ENCODE measurements at regions not wholly inside any gene's neighbourhood (a gene's known extent, or its start where the extent isn't known, plus 50 kb on each side); places are given as distances from the start of the nearest gene placed in this dataset.

DNA sequence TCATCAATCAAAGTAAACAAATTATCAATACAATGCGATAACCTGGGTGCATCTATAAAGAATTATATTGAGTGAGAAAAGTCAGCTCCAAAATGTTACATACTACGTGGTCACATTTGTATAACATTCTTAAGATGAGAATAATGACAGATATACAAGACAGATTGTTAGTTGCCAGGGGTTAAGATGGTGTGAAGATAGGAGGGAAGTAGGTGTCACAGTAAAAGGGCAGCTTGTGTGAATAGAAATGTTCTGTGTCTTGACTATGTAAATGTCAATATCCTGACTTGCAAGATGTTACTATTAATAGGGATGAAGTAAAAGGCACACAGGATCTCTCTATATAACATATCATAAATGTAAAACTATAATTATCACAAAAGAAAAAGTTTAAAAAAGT, 611.2 kb upstream of the SPRY2 start:
- H3K9me3 ChIP-seq = no peaks in the 10 kb centered on the region
- H3K27ac ChIP-seq = no peak overlapping the region
- DNase-seq (ENCODE audit: low read depth in 1 of 2, low spot score in 1 of 2) = no peak
- FAIRE-seq = no peak
- POLR2A ChIA-PET = no interaction called here
- no peak for TF ChIP-seq TP53 (CRISPR knock-in tag; IDR thresholded peaks at IDR 0.05)
- TF ChIP-seq MAFK (IDR thresholded peaks at IDR 0.05; ENCODE audit: partially characterized antibody) = no peak
- TF ChIP-seq JUNB (IDR thresholded peaks at IDR 0.05) = no peak
- H3K4me3 ChIP-seq = no peak overlapping the region
- no peaks in the 10 kb centered on the region for H3K4me1 ChIP-seq
- whole genome bisulfite sequencing (ENCODE audit: missing lambda C conversion rate) = 60% methylated on average over 2 of the region's 2 CpGs
- H3K4me2 ChIP-seq = no peak overlapping the region
- ATAC-seq = no peak
- CTCF ChIA-PET = no interaction called here

DNA sequence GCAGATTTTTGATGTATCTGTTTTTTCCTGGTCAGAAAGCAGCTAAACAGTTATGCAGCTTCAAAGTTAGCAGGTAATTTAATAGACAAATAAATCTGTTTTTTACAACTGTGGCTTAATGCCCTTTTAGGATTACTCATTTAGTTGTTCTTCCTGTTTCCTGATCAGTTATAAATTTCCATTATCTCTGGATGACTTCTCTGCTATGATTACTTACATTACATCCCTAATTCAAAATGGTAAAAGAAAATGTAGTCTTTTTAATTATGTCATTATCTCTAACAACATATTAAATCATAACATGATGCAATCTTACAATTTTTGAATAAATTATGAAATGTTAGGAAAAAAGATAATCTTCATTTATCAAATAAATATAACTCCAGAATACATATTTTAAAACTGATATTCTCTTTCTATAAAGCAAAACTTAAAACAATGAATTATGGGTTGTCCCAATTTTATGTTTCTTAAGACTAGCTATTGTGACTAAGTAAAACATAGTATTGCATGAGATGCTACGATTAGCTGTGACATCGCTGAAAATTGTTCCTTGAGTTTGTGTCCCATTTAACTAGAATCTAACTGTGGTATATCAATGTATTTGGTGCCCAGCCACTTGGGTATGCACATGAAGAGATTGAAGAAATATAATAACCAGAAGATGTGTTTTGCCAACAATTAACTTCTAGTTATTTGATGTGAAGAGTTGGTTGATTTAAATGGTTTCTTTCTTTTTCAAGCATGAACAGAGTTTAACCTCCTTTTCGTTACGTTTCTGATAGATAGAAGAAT, 605.3 kb upstream of the SPRY2 start:
- no peak for ATAC-seq
- no peak for FAIRE-seq
- no peak for DNase-seq (ENCODE audit: low read depth in 1 of 2, low spot score in 1 of 2)
- WGBS (ENCODE audit: missing lambda C conversion rate) = 72% methylated on average over 4 of the region's 4 CpGs
- Histone ChIP-seq H3K4me3 (no peak overlapping the region), H3K4me2 (no peak overlapping the region), H3K4me1 (no peaks in the 10 kb centered on the region), H3K9me3 (no peaks in the 10 kb centered on the region), H3K27ac (no peak overlapping the region)
- TF ChIP-seq ZC3H11A (IDR thresholded peaks at IDR 0.05) = no peak
- no peak for TF ChIP-seq FOSB (CRISPR knock-in tag; IDR thresholded peaks at IDR 0.05)
- no peak for TF ChIP-seq KDM5A (IDR thresholded peaks at IDR 0.05)
- TF ChIP-seq, protein P1, sequence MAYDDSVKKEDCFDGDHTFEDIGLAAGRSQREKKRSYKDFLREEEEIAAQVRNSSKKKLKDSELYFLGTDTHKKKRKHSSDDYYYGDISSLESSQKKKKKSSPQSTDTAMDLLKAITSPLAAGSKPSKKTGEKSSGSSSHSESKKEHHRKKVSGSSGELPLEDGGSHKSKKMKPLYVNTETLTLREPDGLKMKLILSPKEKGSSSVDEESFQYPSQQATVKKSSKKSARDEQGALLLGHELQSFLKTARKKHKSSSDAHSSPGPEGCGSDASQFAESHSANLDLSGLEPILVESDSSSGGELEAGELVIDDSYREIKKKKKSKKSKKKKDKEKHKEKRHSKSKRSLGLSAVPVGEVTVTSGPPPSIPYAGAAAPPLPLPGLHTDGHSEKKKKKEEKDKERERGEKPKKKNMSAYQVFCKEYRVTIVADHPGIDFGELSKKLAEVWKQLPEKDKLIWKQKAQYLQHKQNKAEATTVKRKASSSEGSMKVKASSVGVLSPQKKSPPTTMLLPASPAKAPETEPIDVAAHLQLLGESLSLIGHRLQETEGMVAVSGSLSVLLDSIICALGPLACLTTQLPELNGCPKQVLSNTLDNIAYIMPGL (CRISPR knock-in tag; IDR thresholded peaks at IDR 0.05; ENCODE audit: borderline replicate concordance) = no peak
- no peak for TF ChIP-seq BHLHE40 (IDR thresholded peaks at IDR 0.05; ENCODE audit: low read depth, low read length)
- TF ChIP-seq KDM1A (IDR thresholded peaks at IDR 0.05; ENCODE audit: low read depth) = no peak
- no peak for TF ChIP-seq JUNB (IDR thresholded peaks at IDR 0.05)
- ChIA-PET POLR2A (no interaction called here), CTCF (no interaction called here)

DNA sequence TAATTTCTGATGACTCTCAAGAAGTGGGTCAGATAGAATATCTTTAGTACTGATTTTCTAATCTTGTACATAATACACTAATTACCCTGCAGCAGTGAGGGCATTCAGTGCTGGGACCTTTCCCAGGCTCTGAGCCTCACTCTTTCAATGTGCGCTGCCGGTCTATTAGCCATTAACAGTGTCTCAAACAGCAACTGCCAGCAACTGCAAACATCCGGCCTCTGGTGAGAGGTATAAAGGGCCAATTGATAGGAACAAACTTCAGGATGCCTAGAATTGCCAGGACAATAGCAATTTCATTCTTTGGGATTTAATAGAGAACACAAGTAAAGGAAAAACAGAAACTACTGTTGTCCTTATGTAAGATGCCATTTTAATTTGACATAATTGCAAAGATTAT, 604.4 kb upstream of the SPRY2 start:
- TF ChIP-seq MAFK (IDR thresholded peaks at IDR 0.05; ENCODE audit: partially characterized antibody) = no peak
- Histone ChIP-seq H3K4me3 (no peak overlapping the region), H3K4me2 (no peak overlapping the region), H3K4me1 (no peaks in the 10 kb centered on the region), H3K9me3 (no peaks in the 10 kb centered on the region), H3K27ac (no peak overlapping the region)
- ChIA-PET CTCF (no interaction called here), POLR2A (no interaction called here)
- 5% methylated on average over 3 of the region's 3 CpGs for WGBS (ENCODE audit: missing lambda C conversion rate)
- DNase-seq (ENCODE audit: low read depth in 1 of 2, low spot score in 1 of 2) = peak in 1 of 2 experiments; percentile 8
- no peak for ATAC-seq
- no peak for FAIRE-seq

DNA sequence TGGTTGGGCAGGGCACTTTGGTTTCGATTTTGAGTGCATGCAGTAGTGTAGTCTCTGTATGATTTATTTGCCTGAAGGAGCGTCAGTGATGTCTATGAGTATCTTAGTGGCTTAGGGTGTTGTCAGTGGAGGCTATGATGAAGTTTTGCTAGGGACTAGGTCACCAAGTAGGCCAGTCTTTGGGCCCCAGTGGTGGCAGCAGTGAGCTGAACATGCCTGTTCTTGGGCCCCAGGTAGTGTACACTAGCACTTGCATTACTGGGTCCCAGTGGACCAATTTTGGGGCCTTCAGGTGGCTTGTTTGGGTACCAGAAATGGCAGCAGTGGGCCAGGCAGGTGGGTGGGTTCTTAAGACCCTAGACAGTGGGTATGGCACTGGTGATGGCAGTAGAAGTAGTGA, 598.7 kb upstream of the SPRY2 start:
- no peak for FAIRE-seq
- ChIA-PET CTCF (no interaction called here), POLR2A (no interaction called here)
- H3K4me1 ChIP-seq = no peaks in the 10 kb centered on the region
- DNase-seq (ENCODE audit: low read depth in 1 of 2, low spot score in 1 of 2) = no peak
- H3K4me3 ChIP-seq = no peak overlapping the region
- TF ChIP-seq JUNB (IDR thresholded peaks at IDR 0.05) = no peak
- no peak for TF ChIP-seq ZSCAN20 (CRISPR knock-in tag; IDR thresholded peaks at IDR 0.05)
- TF ChIP-seq ESRRA (IDR thresholded peaks at IDR 0.05; ENCODE audit: borderline replicate concordance, low read length) = no peak
- no peak for TF ChIP-seq POLR2AphosphoS2 (conservative IDR thresholded peaks at IDR 0.05; ENCODE audit: low read length)
- TF ChIP-seq SREBF2 (IDR thresholded peaks at IDR 0.05) = no peak
- TF ChIP-seq PHF8 (IDR thresholded peaks at IDR 0.05; ENCODE audit: borderline replicate concordance, low read depth) = no peak
- no peak for TF ChIP-seq NPAS2 (CRISPR knock-in tag; IDR thresholded peaks at IDR 0.05; ENCODE audit: borderline replicate concordance)
- TF ChIP-seq, protein P2, sequence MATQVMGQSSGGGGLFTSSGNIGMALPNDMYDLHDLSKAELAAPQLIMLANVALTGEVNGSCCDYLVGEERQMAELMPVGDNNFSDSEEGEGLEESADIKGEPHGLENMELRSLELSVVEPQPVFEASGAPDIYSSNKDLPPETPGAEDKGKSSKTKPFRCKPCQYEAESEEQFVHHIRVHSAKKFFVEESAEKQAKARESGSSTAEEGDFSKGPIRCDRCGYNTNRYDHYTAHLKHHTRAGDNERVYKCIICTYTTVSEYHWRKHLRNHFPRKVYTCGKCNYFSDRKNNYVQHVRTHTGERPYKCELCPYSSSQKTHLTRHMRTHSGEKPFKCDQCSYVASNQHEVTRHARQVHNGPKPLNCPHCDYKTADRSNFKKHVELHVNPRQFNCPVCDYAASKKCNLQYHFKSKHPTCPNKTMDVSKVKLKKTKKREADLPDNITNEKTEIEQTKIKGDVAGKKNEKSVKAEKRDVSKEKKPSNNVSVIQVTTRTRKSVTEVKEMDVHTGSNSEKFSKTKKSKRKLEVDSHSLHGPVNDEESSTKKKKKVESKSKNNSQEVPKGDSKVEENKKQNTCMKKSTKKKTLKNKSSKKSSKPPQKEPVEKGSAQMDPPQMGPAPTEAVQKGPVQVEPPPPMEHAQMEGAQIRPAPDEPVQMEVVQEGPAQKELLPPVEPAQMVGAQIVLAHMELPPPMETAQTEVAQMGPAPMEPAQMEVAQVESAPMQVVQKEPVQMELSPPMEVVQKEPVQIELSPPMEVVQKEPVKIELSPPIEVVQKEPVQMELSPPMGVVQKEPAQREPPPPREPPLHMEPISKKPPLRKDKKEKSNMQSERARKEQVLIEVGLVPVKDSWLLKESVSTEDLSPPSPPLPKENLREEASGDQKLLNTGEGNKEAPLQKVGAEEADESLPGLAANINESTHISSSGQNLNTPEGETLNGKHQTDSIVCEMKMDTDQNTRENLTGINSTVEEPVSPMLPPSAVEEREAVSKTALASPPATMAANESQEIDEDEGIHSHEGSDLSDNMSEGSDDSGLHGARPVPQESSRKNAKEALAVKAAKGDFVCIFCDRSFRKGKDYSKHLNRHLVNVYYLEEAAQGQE (IDR thresholded peaks at IDR 0.05) = no peak
- no peak for TF ChIP-seq RAD21 (conservative IDR thresholded peaks at IDR 0.05 in 1 of 2, IDR thresholded peaks at IDR 0.05 in 1 of 2)
- TF ChIP-seq KDM5A (IDR thresholded peaks at IDR 0.05) = no peak
- TF ChIP-seq SMC3 (IDR thresholded peaks at IDR 0.05) = no peak
- TF ChIP-seq MAZ (IDR thresholded peaks at IDR 0.05; ENCODE audit: borderline replicate concordance, low read depth, low read length) = no peak
- no peak for TF ChIP-seq CEBPB (IDR thresholded peaks at IDR 0.05)
- no peak for TF ChIP-seq CBX2 (IDR thresholded peaks at IDR 0.05; ENCODE audit: borderline replicate concordance, low read depth)
- no peak for TF ChIP-seq NR3C1 (IDR thresholded peaks at IDR 0.05)
- no peak for TF ChIP-seq FOSL2 (IDR thresholded peaks at IDR 0.05)
- no peak for TF ChIP-seq FOSL2 (CRISPR knock-in tag; IDR thresholded peaks at IDR 0.05)
- no peak for TF ChIP-seq TP53 (CRISPR knock-in tag; IDR thresholded peaks at IDR 0.05)
- no peak for TF ChIP-seq EP300 (IDR thresholded peaks at IDR 0.05)
- no peak for TF ChIP-seq RNF2 (IDR thresholded peaks at IDR 0.05; ENCODE audit: borderline replicate concordance, low read depth)
- H3K27ac ChIP-seq = no peak overlapping the region
- H3K4me2 ChIP-seq = no peak overlapping the region
- no peak for ATAC-seq
- no peaks in the 10 kb centered on the region for H3K9me3 ChIP-seq
- 11% methylated on average over 1 of the region's 2 CpGs for WGBS (ENCODE audit: missing lambda C conversion rate)

Data from A549 (cell line).